AG10803 (cell line): ENCODE measurements at regions not wholly inside any gene's neighbourhood (a gene's known extent, or its start where the extent isn't known, plus 50 kb on each side); places are given as distances from the start of the nearest gene placed in this dataset.

Source experiments
- DNase-seq: peaks from one replicate; pipeline ENCODE4 v3.0.0; 2010; ENCODE audit warnings: low read depth
- H3K4me3 ChIP-seq: 2 replicates; pipeline ENCODE4 v1.5.1; 2011; ENCODE audit warnings: mild to moderate bottlenecking, low read length, control low read depth
- CTCF ChIP-seq: conservative IDR thresholded peaks from 2 replicates; pipeline ENCODE4 v1.5.1; 2011; ENCODE audit warnings: mild to moderate bottlenecking, low read length, control low read depth, inconsistent platforms

- DNase-seq = no peak
- TF ChIP-seq CTCF = no peak
- H3K4me3 ChIP-seq = no peak overlapping the region
Measured at GRCh38 chr3:137409584-137409983, 354.5 kb upstream of the SOX14 start.

GRCh38 chr3:137410028-137410427 lies 354.1 kb upstream of the SOX14 start:
- TF ChIP-seq CTCF = no peak
- H3K4me3 ChIP-seq = no peak overlapping the region
- DNase-seq = no peak

GRCh38 chr3:137420198-137420995 lies 343.7 kb upstream of the SOX14 start:
- DNase-seq = no peak
- TF ChIP-seq CTCF = no peak
- no peak overlapping the region for H3K4me3 ChIP-seq

GRCh38 chr3:137438561-137438960 lies 325.6 kb upstream of the SOX14 start:
- TF ChIP-seq CTCF = no peak
- DNase-seq = no peak
- no peak overlapping the region for H3K4me3 ChIP-seq

GRCh38 chr3:137460944-137461343 lies 303.2 kb upstream of the SOX14 start:
- no peak for DNase-seq
- TF ChIP-seq CTCF = no peak
- no peak overlapping the region for H3K4me3 ChIP-seq

- no peak for TF ChIP-seq CTCF
- DNase-seq = no peak
- H3K4me3 ChIP-seq = no peak overlapping the region
Measured at GRCh38 chr3:137463131-137463530, 301.0 kb upstream of the SOX14 start.

GRCh38 chr3:137464341-137464740 lies 299.8 kb upstream of the SOX14 start:
- DNase-seq = no peak
- H3K4me3 ChIP-seq = no peak overlapping the region
- no peak for TF ChIP-seq CTCF
